ENCODE measurements at regions not wholly inside any gene's neighbourhood (a gene's known extent, or its start where the extent isn't known, plus 50 kb on each side); places are given as distances from the start of the nearest gene placed in this dataset.

- peak; percentile 81 for DNase-seq (ENCODE audit: low read depth)
Observed at GRCh38 chr2:129877289-129877741, 102.2 kb upstream of the RAB6C start.

GRCh38 chr2:129877795-129878775, 101.4 kb upstream of the RAB6C start:
- DNase-seq (ENCODE audit: low read depth): no peak

- no peak for DNase-seq (ENCODE audit: low read depth)
Observed at GRCh38 chr2:129879614-129880180, 99.8 kb upstream of the RAB6C start.

- no peak for DNase-seq (ENCODE audit: low read depth)
Observed at GRCh38 chr2:129880309-129880708, 99.2 kb upstream of the RAB6C start.

- DNase-seq (ENCODE audit: low read depth): no peak
Observed at GRCh38 chr2:129880971-129881370, 98.5 kb upstream of the RAB6C start.

- no peak for DNase-seq (ENCODE audit: low read depth)
Observed at GRCh38 chr2:129881786-129882396, 97.6 kb upstream of the RAB6C start.

- DNase-seq (ENCODE audit: low read depth): no peak
Observed at GRCh38 chr2:129882476-129882875, 97.0 kb upstream of the RAB6C start.

- DNase-seq (ENCODE audit: low read depth): no peak
Observed at GRCh38 chr2:129883121-129883520, 96.3 kb upstream of the RAB6C start.

GRCh38 chr2:129884221-129884786, 95.2 kb upstream of the RAB6C start:
- DNase-seq (ENCODE audit: low read depth): no peak

GRCh38 chr2:129885735-129886134, 93.7 kb upstream of the RAB6C start:
- DNase-seq (ENCODE audit: low read depth): no peak

GRCh38 chr2:129887688-129888266, 91.7 kb upstream of the RAB6C start:
- DNase-seq (ENCODE audit: low read depth): no peak

GRCh38 chr2:129888461-129888860, 91.0 kb upstream of the RAB6C start:
- DNase-seq (ENCODE audit: low read depth): no peak

GRCh38 chr2:129888896-129889295, 90.6 kb upstream of the RAB6C start:
- DNase-seq (ENCODE audit: low read depth): no peak

- DNase-seq (ENCODE audit: low read depth): no peak
Observed at GRCh38 chr2:129891341-129892320, 87.8 kb upstream of the RAB6C start.

- no peak for DNase-seq (ENCODE audit: low read depth)
Observed at GRCh38 chr2:129892360-129892759, 87.1 kb upstream of the RAB6C start.

- DNase-seq (ENCODE audit: low read depth): no peak
Observed at GRCh38 chr2:129892773-129893172, 86.7 kb upstream of the RAB6C start.

GRCh38 chr2:129893244-129893643, 86.2 kb upstream of the RAB6C start:
- DNase-seq (ENCODE audit: low read depth): no peak

- DNase-seq (ENCODE audit: low read depth): no peak
Observed at GRCh38 chr2:129894616-129895015, 84.8 kb upstream of the RAB6C start.

- no peak for DNase-seq (ENCODE audit: low read depth)
Observed at GRCh38 chr2:129895061-129895460, 84.4 kb upstream of the RAB6C start.

GRCh38 chr2:129895526-129896082, 83.9 kb upstream of the RAB6C start:
- no peak for DNase-seq (ENCODE audit: low read depth)
